ENCODE measurements at regions not wholly inside any gene's neighbourhood (a gene's known extent, or its start where the extent isn't known, plus 50 kb on each side); places are given as distances from the start of the nearest gene placed in this dataset.

GRCh38 chr2:237171396-237171795, 85.7 kb downstream of the COPS8 start:
- 40 to 43% methylated on average over 8 of the region's 8 CpGs for WGBS, 2 donors
- Histone ChIP-seq H3K4me1 (peaks cover 0 to 8% (median 0%) of the 10 kb centered on the region in 3 donors), H3K9me3 (peaks cover 0 to 6% (median 3%) of the 10 kb centered on the region in 3 donors), H3K4me3 (peak overlapping the region in 1 of 4 donors; percentile 19), H3K36me3 (no peaks in the 10 kb centered on the region), H3K27ac (peak overlapping the region in 3 of 4 donors; percentile 57 to 74 (median 67)), H3K27me3 (no peaks in the 10 kb centered on the region)
- TF ChIP-seq CTCF (IDR thresholded peaks at IDR 0.05) (no peak), POLR2A (IDR thresholded peaks at IDR 0.05) (peak in 1 of 4 donors; percentile 7)
- no peak for DNase-seq
- intact Hi-C loops (cut with DNase I), result no loop called here

GRCh38 chr2:237171881-237172280, 86.2 kb downstream of the COPS8 start:
- Histone ChIP-seq H3K27me3 (no peaks in the 10 kb centered on the region), H3K27ac (peak overlapping the region in 3 of 4 donors; percentile 57 to 74 (median 67)), H3K4me1 (peaks cover 0 to 8% (median 0%) of the 10 kb centered on the region in 3 donors), H3K9me3 (peaks cover 0 to 6% (median 3%) of the 10 kb centered on the region in 3 donors), H3K4me3 (no peak overlapping the region), H3K36me3 (no peaks in the 10 kb centered on the region)
- intact Hi-C loops (cut with DNase I), result no loop called here
- TF ChIP-seq CTCF (IDR thresholded peaks at IDR 0.05) (no peak), POLR2A (IDR thresholded peaks at IDR 0.05) (no peak)
- 64 to 80% methylated on average over 4 of the region's 4 CpGs for WGBS, 2 donors
- no peak for DNase-seq

GRCh38 chr2:237177052-237177451, 91.4 kb downstream of the COPS8 start:
- TF ChIP-seq POLR2A (IDR thresholded peaks at IDR 0.05), result no peak
- DNase-seq, result no peak
- H3K4me1 ChIP-seq, result no peaks in the 10 kb centered on the region
- no peaks in the 10 kb centered on the region for H3K36me3 ChIP-seq
- WGBS, 2 donors, result 83 to 100% methylated on average over 1 of the region's 1 CpG
- no peaks in the 10 kb centered on the region for H3K27me3 ChIP-seq
- H3K4me3 ChIP-seq, result no peak overlapping the region
- no peak overlapping the region for H3K27ac ChIP-seq
- peaks cover 0 to 3% (median 0%) of the 10 kb centered on the region in 3 donors for H3K9me3 ChIP-seq
- intact Hi-C loops (cut with DNase I), result no loop called here

- Histone ChIP-seq H3K9me3 (peaks cover 0 to 3% (median 0%) of the 10 kb centered on the region in 3 donors), H3K4me1 (no peaks in the 10 kb centered on the region), H3K4me3 (no peak overlapping the region), H3K36me3 (no peaks in the 10 kb centered on the region), H3K27ac (no peak overlapping the region), H3K27me3 (peaks cover 0 to 4% (median 0%) of the 10 kb centered on the region in 4 donors)
- DNase-seq, result no peak
- TF ChIP-seq CTCF (IDR thresholded peaks at IDR 0.05) (no peak), POLR2A (IDR thresholded peaks at IDR 0.05) (no peak)
- 68 to 90% methylated on average over 2 of the region's 2 CpGs for WGBS, 2 donors
- intact Hi-C loops (cut with DNase I), result no loop called here
These were observed 92.3 kb downstream of the COPS8 start for GRCh38 chr2:237177986-237178385.

GRCh38 chr2:237178396-237178795, 92.7 kb downstream of the COPS8 start:
- Histone ChIP-seq H3K4me3 (no peak overlapping the region), H3K9me3 (peaks cover 0 to 3% (median 0%) of the 10 kb centered on the region in 3 donors), H3K27ac (no peak overlapping the region), H3K4me1 (no peaks in the 10 kb centered on the region), H3K36me3 (no peaks in the 10 kb centered on the region), H3K27me3 (peaks cover 0 to 4% (median 0%) of the 10 kb centered on the region in 4 donors)
- 67 to 73% methylated on average over 3 to 6 of the region's 6 CpGs for WGBS, 2 donors
- TF ChIP-seq CTCF (IDR thresholded peaks at IDR 0.05), result no peak
- no peak for TF ChIP-seq POLR2A (IDR thresholded peaks at IDR 0.05)
- intact Hi-C loops (cut with DNase I), result no loop called here
- no peak for DNase-seq

- Histone ChIP-seq H3K4me3 (no peak overlapping the region), H3K27ac (no peak overlapping the region), H3K9me3 (no peaks in the 10 kb centered on the region), H3K27me3 (peaks cover 0 to 4% (median 0%) of the 10 kb centered on the region in 4 donors), H3K36me3 (no peaks in the 10 kb centered on the region), H3K4me1 (no peaks in the 10 kb centered on the region)
- no peak for DNase-seq
- no peak for TF ChIP-seq CTCF (IDR thresholded peaks at IDR 0.05)
- TF ChIP-seq POLR2A (IDR thresholded peaks at IDR 0.05), result no peak
- 87 to 88% methylated on average over 5 of the region's 5 CpGs for WGBS, 2 donors
- intact Hi-C loops (cut with DNase I), result no loop called here
These were observed 93.5 kb downstream of the COPS8 start for GRCh38 chr2:237179161-237179560.

Data from esophagus squamous epithelium (tissue), 5 donors.